Activated CD4-positive, alpha-beta T cell treated with anti-CD3 and anti-CD28 coated beads for 48 hours (primary cell): ENCODE measurements at regions not wholly inside any gene's neighbourhood (a gene's known extent, or its start where the extent isn't known, plus 50 kb on each side); places are given as distances from the start of the nearest gene placed in this dataset.

Experiments used
- DNase-seq: peaks from one replicate; pipeline ENCODE4 v3.0.0-alpha.2; 2020

DNA sequence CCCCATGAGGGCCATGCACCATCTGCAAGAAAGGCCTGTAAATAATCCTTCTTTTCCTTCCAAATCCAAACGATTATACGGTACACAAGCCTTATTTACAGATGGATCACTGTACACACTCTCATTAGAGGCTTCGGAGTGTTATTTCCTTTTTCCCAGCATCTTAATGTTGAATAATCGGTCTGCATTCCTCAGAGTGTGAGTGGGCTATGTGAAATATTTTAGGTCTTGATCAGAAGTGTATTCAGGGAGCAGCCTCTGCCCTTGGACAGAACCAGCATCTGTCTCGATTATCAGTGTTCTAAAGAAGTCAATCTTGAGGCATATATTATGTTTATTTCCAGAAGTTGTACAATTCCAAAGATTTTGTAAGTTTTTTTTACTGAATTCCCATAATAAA is 340.6 kb downstream of the SEC23A start:
- DNase-seq: no peak

DNA sequence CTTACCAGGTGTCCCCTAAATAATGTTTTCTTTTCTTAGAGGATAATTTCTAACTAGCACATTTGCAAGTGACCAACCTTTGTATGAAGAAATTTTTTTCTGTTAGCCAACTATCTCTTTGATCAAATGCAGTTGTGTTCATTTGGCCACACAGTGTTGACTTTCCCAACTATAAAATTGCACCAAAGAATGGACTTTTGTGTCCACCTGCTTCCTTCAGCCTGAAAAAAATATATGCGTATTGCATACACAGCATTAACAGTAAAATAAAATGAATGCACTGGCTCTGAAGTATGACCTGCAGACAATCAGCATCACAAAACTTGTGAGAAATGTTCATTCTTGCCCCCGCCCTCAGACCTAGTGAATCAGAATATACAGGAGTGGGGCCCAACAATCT is 342.0 kb downstream of the SEC23A start:
- DNase-seq: no peak

DNA sequence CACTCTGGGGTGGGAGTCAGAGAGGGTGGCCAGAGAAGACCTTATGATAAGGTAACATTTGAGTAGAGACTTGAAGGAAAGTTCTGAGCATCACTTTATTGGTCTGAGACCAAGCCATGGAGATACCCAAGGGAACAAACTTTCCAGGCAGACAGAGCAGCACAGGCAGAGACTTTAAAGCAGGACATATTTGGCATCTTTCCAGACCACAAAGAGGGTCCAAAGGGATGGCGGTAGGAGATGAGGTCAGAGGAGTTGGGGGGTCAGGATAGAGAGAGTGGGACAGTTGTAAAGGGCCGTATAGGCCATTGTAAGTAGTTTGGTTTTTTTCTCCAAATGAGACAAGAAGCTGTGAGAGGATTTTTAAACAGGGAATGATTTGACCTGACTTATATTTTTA is 344.4 kb downstream of the SEC23A start:
- DNase-seq: no peak

DNA sequence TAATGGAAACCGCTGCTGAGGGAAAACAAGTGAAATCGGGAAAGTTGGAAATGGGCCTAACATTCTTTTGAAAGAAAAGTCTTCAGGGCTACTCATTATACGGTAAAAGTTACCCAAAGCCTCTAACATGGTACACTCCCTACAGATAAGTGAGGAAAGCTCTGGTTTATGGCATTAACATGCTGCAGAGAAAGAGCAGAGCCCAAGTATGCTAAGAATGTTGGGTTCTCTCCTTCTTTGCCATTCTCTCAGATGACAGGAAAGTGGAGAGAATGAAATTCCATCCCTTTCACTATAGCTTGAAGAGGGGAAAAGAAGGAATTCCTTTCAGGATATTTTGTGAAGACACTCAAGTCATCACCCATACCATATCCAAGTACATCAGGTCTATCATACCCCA is 348.0 kb downstream of the SEC23A start:
- no peak for DNase-seq

DNA sequence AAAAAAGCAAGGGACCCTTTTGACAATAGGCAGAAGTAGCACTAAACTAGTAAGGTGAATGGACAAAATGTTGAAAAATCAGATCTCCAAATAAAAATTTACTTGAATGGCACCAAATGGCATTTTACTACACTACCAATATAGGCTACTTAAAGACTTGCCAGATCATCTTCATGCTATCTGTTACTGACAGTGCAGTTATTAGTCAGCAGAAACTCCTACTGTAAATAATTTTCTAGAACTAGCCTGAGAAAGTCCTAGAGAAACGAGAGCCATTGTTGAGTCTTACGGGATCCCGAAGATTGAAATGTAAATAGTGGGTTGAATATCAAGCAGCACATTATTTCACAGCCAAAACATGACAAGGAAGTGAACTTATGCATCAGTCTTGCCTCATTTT is 350.3 kb downstream of the SEC23A start:
- DNase-seq: no peak

DNA sequence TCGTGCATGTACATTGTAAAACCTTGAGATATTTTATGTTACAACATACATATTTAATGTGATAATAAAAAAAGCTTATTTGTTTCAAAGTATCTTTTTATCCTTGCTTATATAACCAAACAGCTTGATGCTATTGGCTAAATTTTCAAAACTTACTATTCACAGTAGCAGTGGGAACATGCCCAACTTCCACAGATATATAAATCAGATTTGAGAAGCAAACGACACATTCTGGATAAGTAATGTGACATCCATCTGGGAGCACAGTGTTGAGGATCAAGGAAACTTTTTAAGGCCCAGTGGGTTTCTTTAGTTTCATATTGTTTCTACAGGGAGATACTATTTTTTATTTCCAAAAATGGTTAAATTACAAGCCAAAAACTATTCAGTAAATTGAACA is 350.7 kb downstream of the SEC23A start:
- no peak for DNase-seq

DNA sequence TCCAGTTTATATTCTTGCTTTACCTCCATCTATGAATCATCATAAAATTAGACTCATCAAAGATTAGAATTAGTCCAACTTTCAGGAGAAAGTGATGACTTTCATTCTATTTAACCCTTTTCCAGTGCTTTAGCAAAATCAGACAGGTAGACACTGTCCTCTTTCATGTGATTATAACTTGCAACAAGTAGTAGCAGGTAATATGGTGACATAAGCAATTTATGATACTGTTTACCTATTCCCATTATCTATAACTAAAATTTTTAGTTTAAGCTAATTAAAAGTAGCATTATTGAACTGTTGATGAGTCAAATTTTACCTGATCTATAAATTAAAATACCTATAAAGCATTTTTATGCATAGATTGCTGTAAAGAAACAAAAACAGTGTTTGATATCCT is 351.6 kb downstream of the SEC23A start:
- no peak for DNase-seq

DNA sequence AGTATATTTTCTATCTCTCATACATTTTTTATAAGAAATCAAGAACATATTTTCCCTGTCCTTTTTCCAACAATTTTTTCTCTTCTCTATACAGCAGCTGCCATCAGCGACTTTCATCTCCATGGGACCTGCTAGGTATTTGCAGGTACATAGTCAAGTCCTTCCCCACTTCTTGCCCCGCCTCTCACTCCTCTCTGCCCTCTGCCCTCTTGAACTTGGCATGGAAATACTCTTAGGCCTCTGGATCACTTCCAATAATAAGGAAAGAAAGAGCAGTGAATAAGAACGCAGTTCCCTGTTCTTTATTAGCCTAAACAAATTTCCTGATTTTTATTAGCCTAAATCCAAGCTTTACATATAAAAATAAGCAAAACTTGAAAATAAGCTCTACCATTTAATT is 353.1 kb downstream of the SEC23A start:
- no peak for DNase-seq

DNA sequence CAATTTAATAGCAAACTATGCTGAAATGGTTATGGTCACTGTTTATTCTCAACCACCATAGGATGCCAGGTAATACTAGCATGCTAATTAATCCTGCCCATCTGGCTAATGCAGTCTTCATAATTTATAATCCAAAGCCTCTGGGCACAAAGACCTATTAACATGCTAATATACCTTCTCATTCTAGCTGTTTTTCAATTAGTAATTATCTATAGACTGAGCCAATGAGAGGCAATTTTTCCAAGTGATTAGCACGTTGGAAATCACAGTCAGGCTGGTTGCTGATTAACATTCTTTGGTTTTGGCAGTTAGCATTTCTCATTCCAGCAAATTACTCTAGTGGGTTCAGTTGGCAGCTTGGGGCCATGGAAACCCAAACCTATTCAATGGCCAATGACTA is 357.2 kb downstream of the SEC23A start:
- DNase-seq: no peak

DNA sequence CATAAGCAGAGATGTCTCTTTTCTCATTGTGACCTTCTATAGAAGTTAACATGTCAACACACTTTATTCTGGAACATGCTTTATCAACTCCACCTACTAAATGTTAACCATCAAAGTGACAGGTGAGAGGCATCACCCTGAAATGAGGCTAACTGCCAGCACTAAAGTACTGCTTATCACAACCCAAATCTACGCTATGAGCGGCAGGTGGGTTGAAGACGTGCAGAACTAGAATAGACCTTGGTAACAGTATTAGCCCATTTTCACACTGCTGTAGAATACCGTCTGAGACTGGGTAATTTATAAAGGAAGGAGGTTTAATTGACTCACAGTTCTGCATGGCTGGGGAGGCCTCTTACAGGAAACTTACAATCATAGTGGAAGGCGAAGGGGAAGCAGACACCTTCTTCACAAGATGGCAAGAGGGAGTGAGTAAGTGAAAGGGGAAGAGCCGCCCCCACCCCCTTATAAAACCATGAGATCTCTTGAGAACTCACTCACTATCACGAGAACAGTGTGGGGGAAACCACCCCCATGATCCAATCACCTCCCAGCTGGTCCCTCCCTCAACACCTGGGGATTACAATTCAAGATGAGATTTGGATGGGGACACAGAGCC is 359.0 kb downstream of the SEC23A start:
- DNase-seq: peak; percentile 3

DNA sequence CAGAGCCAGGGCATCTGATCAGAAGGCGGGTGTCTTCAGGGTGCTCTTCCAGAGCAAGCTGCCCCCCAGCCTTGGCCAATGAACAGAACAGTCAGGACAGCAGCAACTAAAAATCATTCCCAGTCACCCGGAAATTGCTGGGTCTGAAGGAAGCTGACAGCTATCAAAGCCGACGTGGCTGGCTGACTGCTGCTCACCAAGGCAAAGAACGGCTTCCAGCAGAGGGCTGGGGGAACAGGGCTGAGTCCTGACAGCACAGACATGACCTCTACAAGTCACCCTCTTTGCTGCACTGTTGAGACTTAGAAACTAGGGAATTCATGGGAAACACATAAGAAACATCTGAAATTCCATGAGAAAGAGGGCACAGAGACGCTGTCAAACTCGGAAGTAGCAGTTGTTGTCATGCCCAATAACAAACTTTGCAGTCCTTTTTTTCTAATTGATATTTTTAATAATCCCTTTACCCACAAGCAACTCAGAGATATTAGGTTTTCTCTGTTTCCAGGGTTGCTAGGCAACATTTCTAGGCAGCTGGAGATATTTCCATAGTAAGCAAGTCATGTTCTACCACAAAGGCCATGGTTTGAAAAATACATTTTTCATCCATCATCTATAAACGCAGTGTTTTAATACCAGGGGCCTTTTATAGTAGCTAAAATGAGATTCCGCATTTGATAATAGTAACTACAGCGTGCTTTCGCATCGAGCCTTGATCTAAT is 365.2 kb downstream of the SEC23A start:
- DNase-seq: no peak

DNA sequence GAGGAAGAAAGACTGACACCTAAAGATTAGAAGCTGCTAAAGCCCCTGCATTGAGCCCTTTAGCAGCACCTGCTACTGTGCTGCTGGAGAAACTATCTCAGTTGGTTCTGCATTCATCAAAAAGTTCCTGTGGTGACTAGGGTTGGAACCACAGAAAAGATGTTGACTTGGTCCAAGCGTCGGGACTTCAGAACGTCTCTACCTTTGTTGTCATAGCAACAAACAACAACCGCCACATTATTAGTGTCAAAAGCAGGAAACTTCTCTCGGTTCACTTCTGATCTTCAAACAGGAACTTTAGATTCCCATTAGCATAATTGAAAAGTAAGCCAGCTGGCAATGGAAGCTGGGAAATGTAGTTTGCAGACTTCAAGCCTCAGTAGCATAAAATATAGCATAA is 368.0 kb downstream of the SEC23A start:
- DNase-seq: no peak

DNA sequence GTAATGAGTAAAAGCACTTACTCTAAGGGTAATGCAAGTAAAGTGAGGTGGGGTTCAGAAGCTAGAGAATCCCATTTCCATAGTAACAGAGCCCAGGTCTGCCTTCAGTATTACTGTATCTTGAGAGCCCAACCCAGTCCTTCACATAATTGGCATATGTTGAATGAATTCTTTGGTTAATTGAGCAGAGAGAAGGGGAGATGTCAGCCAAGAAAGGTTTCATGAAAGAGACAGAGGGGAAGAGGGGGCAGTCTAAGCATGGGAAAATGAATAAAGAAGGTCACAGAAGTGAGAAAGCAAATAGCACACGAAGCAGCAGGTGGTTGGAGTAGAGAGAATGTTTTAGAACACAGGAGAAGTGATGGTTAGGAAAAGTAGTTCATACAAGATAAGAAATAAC is 371.1 kb downstream of the SEC23A start:
- DNase-seq: no peak

DNA sequence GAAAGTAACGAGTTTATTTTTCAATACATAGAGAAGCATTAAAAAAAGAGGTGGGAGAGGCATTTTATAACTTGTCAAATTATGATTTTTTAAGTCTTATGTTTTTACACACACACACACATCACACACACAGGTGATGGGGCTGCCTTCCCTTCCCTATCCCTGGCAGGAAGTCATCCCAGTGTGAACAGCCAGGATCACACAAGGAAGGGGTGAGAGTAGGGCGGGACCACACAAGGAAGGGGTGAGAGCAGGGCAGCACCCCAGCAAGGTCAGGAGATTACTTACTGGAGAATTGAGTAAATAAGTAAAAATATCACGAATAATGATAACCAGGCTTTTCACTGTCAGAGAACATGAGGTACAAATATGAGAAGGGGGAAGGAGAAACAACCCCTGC is 372.6 kb downstream of the SEC23A start:
- no peak for DNase-seq

DNA sequence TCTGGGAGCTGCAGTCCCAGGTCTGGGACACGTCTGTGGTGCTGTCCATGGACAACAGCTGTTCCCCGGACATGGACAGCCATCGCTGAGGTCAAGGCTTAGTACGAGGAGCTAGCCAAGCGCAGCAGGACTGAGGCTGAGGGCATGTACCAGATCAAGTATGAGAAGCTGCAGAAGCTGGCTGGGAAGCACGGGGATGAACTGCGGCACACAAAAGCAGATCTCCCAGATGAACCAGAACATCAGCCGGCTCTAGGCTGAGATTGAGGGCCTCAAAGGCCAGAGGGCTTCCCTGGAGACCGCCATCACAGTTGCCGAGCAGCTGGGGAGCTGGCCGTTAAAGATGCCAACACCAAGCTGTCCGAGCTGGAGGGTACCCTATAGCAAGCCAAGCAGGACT is 375.3 kb downstream of the SEC23A start:
- no peak for DNase-seq

DNA sequence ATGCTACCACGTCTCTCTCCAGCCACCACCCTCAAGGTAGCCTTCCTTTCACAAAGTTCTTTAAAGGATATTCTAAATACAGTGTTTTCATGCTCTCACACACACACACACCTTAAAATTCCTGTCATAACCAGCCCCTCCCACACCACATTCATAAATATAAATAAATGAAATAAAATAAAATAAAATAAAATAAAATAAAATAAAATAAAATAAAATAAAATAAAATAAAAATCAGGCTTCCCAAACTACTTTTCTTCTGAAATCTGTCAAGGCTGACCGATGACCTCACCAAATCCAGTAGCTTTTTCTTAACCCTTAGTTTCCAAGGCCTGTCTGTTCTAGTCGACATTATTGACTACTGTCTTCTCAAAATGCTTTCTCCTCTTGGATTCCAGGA is 378.4 kb downstream of the SEC23A start:
- DNase-seq: no peak

DNA sequence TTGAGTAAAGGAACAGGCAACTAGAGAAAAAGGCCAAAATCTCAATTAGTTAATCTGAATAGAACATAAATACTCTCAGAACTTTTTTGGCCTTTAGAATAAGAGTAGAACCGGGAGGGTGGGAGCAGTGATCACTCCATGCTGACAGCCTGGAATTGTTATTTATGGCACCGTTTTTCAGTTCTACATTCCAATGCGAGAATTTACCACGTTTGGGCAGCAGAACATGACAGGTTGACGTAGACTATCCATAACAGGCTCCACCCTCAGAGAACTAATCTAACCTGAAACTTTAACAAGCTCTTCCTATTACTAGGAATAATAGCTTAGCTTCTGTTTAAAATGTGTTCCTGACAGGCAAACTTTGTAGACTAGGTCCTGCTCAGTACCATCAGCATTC is 379.1 kb downstream of the SEC23A start:
- DNase-seq: no peak

DNA sequence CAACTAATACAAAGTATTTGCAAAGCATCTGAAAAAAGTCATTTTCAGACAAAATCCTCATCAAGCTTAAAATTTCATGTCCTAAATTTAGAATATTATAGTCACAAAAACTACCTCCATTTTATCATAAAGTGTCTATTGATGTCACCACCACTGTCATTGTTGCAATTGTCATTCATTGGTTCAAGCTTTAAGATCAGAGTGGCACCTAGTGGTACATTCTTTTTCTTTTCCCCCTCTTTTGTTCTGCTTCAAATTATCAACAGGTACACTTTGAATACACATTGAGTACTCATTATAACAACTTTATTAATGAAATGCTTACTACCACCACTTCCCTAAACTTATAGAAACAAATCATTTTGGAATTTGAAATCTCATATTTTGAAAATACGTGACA is 379.8 kb downstream of the SEC23A start:
- DNase-seq: no peak

DNA sequence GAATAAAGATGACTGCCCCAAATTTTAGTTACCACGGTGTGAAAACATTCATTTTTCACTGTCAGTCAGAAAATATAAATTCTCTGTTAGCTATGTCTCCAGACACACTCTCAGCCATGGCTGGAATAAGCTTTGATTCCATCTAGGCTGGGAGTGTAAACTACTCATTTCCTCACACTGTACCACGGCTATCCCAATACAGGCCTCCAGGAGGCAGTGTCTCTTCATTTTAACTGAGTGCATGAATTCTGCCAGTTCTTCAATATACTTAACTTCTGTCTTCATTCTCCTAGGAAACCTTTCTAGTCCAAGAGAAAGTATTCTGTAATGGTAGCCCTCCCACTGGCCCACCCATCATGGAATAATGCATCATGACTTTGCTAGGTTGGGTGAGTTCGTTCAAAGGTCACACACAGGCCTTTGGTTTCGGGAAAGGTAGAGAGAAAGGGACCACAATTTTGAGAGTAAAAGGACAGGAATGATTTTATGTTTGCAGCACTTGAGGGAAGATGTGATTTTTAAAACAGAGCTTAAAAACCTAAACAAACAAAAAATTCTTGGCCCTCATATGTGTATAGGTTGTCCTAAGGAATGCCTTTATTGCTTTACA is 381.1 kb downstream of the SEC23A start:
- DNase-seq: peak; percentile 53

DNA sequence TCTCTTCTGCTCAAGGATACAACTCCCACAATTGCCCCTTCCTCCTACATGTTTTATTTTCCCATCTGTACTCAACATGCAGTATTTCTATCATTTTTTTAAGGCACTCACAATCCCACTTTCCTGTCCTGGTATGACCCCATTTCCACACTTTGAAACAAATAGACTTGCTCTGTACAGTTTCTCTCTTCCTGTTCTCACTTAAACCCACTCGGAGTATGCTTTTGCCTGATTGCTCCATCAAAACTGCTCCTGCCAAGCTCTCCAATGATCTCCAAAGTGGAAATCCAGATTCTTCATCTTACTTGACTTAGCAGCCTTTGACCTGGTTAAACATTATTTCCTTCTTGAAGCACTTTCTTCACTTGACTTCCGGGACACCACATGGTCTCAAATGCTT is 384.5 kb downstream of the SEC23A start:
- DNase-seq: no peak

DNA sequence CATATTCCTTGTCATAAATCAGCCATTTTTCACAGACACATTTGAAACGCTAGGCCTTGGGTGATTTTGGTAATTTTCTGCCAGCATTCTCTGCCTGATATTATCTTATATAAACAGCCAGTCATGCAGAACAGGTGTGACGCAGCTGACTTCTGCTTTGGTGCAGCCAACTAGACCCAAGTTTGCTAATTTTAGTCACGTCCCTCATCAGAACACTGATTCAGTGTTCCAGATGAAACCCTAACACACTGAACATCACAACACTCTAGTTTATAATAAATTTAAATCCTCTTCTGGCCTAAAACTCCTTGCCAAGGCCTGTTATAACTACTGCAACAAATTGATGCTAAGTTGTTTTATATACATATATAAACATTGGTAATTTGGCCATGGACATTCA is 386.1 kb downstream of the SEC23A start:
- no peak for DNase-seq

DNA sequence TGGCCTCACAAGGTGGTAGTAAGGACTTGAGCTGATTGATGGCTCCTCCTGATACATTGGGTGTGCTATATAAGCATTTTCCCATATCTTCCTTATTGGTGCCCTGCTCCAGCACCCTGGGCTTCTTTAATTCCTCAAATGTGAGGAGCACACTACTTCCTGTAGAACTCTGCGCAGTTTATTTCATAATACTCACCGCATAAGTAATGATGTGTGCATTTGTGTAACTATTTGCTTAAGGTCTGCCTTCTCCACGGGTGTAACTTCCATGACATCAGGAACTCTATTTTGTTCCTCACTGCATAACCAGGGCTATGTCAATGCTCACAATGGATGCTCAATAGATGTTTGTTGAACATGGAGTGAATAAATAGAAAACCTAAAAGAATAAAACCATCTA is 392.2 kb downstream of the SEC23A start:
- no peak for DNase-seq

DNA sequence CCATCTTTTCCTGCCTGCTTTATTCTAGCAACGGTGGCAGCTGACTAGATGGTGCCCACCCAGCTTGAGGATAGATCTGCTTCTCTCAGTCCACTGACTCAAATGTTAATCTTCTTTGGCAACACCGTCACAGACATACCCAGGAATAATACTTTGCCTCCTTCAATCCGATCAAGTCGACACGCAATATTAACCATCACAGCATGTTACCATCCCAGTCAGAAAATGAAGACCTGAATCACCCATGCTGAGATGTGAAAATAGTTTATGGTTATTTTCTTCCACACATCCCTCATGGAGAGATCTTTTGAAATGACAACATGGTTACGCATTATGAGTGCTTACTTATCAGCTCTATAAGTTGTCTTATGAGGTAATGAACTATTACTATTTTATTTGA is 392.8 kb downstream of the SEC23A start:
- no peak for DNase-seq

DNA sequence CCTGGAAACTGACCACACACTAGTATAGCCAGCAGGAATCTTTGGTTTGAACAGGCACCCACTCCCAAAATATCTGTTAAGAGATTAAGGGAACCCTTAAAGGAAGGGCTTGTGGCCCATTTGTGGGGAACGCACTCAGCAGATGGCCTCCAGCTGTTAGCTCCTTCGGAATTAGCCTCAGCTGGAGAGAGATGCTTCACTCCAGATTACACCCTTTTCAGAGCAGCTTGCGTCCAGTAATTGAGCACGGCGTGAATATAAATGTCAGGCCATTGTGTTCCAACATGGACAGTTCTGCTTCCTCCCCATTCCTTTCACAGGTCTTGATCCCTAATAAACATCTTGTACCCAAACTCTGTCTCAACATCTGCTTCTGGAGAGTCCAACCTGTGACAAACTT is 397.8 kb downstream of the SEC23A start:
- no peak for DNase-seq

DNA sequence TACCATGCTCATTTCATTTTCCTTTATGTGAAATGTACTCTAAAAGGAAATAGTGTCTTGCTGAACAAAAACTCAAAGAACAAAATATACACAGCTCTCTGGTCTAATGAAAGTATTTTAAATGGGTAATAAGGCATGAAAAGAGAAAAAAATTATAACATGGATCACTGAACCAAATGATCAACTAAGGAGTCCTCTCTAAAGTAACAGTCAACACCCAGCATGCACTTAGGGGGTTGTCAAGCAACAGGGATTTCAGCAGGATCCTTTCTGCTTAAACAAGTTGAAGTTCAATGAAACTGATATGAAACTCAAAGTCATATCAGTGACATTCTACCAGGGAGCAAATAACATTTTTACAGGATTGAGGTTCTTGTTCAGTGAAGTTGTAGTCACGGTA is 398.8 kb downstream of the SEC23A start:
- no peak for DNase-seq
